GM12872 (cell line): ENCODE measurements at regions not wholly inside any gene's neighbourhood (a gene's known extent, or its start where the extent isn't known, plus 50 kb on each side); places are given as distances from the start of the nearest gene placed in this dataset.

Experiments used
- CTCF ChIP-seq: IDR thresholded peaks from 3 replicates; pipeline ENCODE4 v1.5.1; 2011; ENCODE audit warnings: low read depth, mild to moderate bottlenecking, low read length, moderate library complexity; ENCODE audit not compliant: insufficient read depth

- TF ChIP-seq CTCF, result no peak
Measured at GRCh38 chr5:102554082-102554481, 55.3 kb upstream of the SLCO6A1 start.

DNA sequence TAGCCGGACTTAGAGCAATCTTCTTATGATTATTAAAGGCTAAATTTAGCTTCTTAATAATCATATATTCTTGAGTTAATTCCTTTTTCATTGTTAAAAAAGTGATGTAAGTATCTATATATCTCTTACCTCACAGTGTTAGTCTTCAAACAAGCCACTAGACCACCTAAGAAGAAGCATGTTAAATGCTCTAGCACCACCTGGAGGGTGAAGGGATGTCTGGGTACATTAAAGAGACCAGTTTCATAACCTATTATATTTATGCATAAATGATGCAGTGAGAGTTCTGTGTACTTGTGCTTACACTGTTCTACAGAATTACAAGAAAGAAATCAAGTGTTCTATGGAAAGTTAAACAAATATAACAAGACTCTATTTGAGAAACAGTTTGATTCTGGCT, 55.9 kb upstream of the SLCO6A1 start:
- TF ChIP-seq CTCF, result peak; percentile 21; the same call in 1 of the 3 replicates

DNA sequence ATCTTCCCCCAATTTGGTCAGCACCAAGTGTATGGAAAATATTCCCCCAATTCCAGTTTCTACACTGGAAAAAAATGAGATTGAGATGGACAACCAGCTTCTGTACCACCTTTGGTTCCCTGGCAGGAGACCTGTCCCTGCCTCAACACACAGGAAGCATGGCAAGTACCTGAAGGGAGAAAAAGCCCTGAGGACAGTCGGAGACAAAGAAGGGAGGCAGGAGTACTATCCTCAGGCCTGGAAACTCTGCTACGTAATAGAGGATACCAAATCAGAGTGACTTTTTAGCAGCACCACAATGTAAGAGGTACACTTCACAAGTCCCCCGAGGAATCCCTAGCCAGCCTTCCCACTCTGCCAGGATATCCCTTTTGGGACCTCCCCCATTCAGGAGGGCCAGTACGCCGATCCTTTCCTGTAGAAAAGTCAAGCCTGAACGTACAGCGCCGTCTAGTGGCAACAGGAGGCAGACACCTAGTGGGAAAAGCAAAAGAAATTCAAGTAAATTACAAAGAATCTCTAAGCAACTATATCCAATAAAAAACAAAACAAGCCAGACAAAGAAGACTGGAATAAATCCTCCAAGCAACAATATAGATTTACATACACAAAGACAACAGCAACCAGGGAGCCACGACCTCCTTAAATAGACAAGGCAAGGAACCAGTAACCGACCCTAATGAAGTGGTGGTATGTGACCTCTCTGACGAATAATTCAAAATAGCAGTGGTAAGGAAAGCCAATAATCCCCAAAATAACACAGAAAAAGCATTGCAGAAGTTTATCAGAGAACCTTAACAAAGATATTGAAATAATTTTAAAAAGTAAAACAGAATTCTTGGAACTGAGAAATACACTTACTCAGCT, 63.3 kb upstream of the SLCO6A1 start:
- peak; percentile 95 for TF ChIP-seq CTCF

GRCh38 chr5:102570747-102571146, 71.9 kb upstream of the SLCO6A1 start:
- no peak for TF ChIP-seq CTCF

GRCh38 chr5:102578362-102578761, 79.6 kb upstream of the SLCO6A1 start:
- no peak for TF ChIP-seq CTCF

DNA sequence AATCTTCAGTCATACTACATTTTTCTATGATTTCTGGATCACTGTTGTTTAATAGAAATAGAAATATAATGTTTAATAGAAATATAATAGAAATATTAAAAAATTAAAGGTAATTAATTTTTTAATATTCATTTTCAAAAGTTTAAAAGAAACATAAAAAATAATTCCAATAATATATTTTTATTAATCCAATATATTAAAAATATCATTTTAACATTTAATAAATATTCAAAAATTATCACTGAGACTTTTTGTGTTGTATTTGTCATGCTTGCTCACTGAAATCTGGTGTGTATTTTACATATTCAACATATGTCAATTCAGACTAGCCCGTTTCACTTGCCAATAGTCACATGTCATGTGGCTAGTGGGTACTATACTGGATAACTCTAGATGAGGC, 80.6 kb upstream of the SLCO6A1 start:
- no peak for TF ChIP-seq CTCF

DNA sequence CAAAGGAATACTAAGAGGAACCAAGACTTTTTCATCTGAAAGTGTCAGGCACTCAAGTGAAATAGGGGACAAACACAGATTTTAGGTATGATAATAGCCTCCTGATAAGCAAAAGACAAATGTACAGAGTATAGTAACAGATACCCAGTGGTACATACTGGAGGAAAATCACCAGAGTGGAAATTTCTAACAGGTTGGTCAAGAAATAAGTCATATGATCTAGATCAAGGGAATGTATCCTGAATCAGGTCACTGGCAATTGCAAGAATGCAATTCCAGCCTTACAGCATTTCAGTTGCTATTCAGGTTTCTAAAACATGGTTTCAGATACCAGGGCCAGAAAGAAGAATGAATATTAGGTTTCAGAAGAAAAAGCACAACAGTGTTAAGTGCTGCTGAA, 82.2 kb upstream of the SLCO6A1 start:
- TF ChIP-seq CTCF, result no peak
